ENCODE measurements at regions not wholly inside any gene's neighbourhood (a gene's known extent, or its start where the extent isn't known, plus 50 kb on each side); places are given as distances from the start of the nearest gene placed in this dataset.

DNA sequence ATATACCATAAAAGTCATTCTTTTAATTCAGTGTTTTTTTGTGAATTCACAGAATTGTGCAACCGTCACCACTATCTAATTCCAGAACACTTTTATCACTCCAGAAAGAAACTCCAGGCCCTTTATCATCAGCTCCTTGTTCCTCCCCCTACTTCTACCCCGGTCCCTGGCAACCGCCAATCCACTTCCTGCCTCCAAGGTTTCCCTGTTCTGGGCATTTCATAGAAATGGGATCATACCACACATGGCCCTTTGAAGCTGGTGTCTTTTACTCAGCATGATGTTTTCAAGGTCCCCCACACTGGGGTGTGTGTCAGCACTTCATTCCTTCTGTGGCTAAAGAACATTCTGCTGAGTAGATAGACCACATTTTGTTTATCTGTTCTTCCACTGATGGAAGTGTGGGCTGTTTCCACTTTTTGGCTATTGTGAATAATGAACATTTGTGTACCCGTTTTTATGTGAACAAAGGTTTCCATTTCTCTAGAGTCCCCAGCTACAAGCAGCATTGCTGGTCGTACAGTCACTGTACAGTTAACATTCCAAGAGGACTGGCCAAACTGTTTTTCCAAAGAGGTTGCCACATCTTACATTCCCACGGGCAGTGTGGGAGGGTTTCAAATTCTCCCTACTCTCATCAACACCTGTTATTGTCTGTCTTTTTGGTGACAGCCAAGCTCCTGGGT is 75.8 kb upstream of the ZNF469 start:
- no peak overlapping the region for H2BK5ac ChIP-seq (ENCODE audit: low read length)
- H3K79me2 ChIP-seq (ENCODE audit: control insufficient read depth, insufficient read depth, low read length) = no peaks in the 10 kb centered on the region
- no peaks in the 10 kb centered on the region for H3K36me3 ChIP-seq (ENCODE audit: control insufficient read depth, insufficient read depth, low read length)
- WGBS (ENCODE audit: extremely low coverage, insufficient coverage, low lambda C conversion rate) = no CpG with 5 or more reads among the region's 6 CpGs
- H4K8ac ChIP-seq (ENCODE audit: low read depth, low read length) = no peak overlapping the region
- H3K4me2 ChIP-seq (ENCODE audit: low read length) = no peak overlapping the region
- no peak overlapping the region for H3K4me3 ChIP-seq (ENCODE audit: low read length)
- H2BK15ac ChIP-seq (replicated peaks; ENCODE audit: low read depth) = no peak overlapping the region
- H3K27me3 ChIP-seq (ENCODE audit: insufficient read depth, low read length, poor library complexity) = no peaks in the 10 kb centered on the region
- H3K4me1 ChIP-seq (ENCODE audit: control insufficient read depth, low read depth, low read length) = no peaks in the 10 kb centered on the region
- DNase-seq = no peak
- H3K18ac ChIP-seq (ENCODE audit: low read length) = no peak overlapping the region
- no peak overlapping the region for H3K27ac ChIP-seq (ENCODE audit: low read depth, low read length)
- no peak overlapping the region for H4K5ac ChIP-seq (ENCODE audit: low read length)
- H2BK120ac ChIP-seq (ENCODE audit: low read depth, low read length) = no peak overlapping the region
- H3K23ac ChIP-seq (ENCODE audit: low read length) = no peak overlapping the region
- no peak overlapping the region for H3K9ac ChIP-seq (ENCODE audit: low read length)
- no peak overlapping the region for H3K4ac ChIP-seq (ENCODE audit: low read depth, low read length)
- H2AK5ac ChIP-seq (ENCODE audit: low read length) = no peak overlapping the region
- no peaks in the 10 kb centered on the region for H3K79me1 ChIP-seq (ENCODE audit: low read length)
- no peak overlapping the region for H3K56ac ChIP-seq (ENCODE audit: low read length)

DNA sequence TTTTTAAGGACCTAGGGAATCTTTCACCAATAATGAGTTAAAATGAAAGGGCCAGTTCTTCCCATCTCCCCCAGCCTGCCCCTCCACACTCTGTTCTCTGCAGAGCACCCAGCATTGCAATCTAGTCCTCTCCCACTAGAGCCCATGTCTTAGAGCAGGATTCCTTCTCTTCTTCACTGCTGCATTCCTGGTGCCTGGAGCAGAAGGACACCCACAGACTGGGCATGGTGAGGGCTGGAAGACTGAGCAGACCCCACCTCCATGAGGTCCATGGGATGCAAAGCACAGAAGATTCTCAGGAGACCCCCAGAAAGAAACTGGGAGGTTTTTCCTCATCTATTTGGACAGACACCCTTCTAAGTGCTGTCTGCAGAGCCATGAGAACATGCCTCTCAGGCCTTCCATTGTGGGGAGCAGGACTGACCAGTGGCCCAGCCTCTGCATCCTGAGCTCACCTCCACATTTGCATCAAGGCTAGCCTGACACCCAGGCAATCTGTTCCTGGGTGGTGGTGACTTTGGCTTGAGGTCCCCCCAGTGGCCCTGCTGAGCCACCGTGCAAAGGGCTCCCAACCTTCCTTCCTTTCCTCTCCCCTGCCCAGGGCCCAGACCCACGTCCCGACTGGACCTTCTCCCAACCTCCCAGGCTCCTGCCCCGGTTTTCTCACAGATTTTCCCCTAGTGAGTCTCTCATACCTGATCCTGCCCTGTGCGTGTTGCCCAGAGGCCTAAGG is 74.2 kb upstream of the ZNF469 start:
- Histone ChIP-seq H2AK5ac (ENCODE audit: low read length) (no peak overlapping the region), H2BK120ac (ENCODE audit: low read depth, low read length) (no peak overlapping the region), H3K4me1 (ENCODE audit: control insufficient read depth, low read depth, low read length) (no peaks in the 10 kb centered on the region), H3K56ac (ENCODE audit: low read length) (no peak overlapping the region), H4K8ac (ENCODE audit: low read depth, low read length) (no peak overlapping the region), H3K4ac (ENCODE audit: low read depth, low read length) (no peak overlapping the region), H3K4me2 (ENCODE audit: low read length) (no peak overlapping the region), H3K4me3 (ENCODE audit: low read length) (no peak overlapping the region), H3K23ac (ENCODE audit: low read length) (no peak overlapping the region), H4K5ac (ENCODE audit: low read length) (no peak overlapping the region), H2BK15ac (replicated peaks; ENCODE audit: low read depth) (no peak overlapping the region), H3K79me1 (ENCODE audit: low read length) (no peaks in the 10 kb centered on the region), H3K79me2 (ENCODE audit: control insufficient read depth, insufficient read depth, low read length) (no peaks in the 10 kb centered on the region), H3K18ac (ENCODE audit: low read length) (no peak overlapping the region), H3K36me3 (ENCODE audit: control insufficient read depth, insufficient read depth, low read length) (no peaks in the 10 kb centered on the region), H3K27ac (ENCODE audit: low read depth, low read length) (no peak overlapping the region), H3K9ac (ENCODE audit: low read length) (no peak overlapping the region), H3K27me3 (ENCODE audit: insufficient read depth, low read length, poor library complexity) (no peaks in the 10 kb centered on the region), H2BK5ac (ENCODE audit: low read length) (no peak overlapping the region)
- WGBS (ENCODE audit: extremely low coverage, insufficient coverage, low lambda C conversion rate) = no CpG with 5 or more reads among the region's 5 CpGs
- DNase-seq = no peak

DNA sequence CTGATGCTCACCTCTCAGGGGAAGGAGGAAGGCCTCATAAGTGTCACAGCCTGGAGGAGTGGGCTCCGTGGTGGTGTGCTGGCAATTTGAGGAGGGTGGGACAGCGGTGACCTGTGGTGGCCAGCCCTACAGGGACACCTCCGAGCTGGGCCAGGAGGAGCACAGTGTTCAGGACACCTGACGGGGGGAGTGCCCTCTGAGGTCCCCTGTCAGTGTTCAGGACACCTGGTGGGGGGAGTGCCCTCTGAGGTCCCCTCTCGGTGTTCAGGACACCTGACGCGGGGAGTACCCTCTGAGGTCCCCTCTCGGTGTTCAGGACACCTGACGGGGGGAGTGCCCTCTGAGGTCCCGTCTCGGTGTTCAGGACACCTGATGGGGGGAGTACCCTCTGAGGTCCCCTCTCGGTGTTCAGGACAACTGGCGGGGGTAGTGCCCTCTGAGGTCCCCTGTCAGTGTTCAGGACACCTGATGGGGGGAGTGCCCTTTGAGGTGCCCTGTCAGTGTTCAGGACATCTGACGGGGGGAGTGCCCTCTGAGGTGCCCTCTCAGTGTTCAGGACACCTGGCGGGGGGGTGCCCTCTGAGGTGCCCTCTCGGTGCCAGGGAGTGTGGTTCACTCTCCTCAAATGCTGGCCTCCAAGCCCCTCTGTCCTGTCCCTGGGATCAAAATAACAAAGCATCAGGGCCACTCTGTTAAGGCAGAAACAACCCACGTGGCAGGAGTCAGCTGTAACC is 73.4 kb upstream of the ZNF469 start:
- no peaks in the 10 kb centered on the region for H3K36me3 ChIP-seq (ENCODE audit: control insufficient read depth, insufficient read depth, low read length)
- H3K4ac ChIP-seq (ENCODE audit: low read depth, low read length) = no peak overlapping the region
- no peak overlapping the region for H3K4me2 ChIP-seq (ENCODE audit: low read length)

DNA sequence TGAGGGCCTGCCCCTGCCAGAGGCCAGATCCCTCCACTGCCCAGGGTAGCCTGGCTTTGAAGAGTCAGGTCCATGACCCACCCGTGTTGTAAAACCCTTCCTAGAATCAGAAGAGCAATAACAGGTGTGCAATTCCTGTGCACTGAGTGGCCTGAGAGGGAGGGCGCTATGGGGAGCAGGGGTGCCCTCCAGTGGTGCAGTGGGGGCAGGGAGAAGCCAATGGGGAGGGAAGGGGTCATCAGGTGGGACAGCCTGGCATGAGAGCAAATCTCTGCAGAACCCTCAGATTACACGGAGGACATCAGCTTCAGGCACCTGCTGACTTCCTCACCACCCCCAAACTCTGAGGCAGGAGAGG is 72.9 kb upstream of the ZNF469 start:
- Histone ChIP-seq H3K4ac (ENCODE audit: low read depth, low read length) (no peak overlapping the region), H3K79me2 (ENCODE audit: control insufficient read depth, insufficient read depth, low read length) (no peaks in the 10 kb centered on the region), H3K23ac (ENCODE audit: low read length) (no peak overlapping the region), H3K36me3 (ENCODE audit: control insufficient read depth, insufficient read depth, low read length) (no peaks in the 10 kb centered on the region), H3K27ac (ENCODE audit: low read depth, low read length) (no peak overlapping the region), H3K18ac (ENCODE audit: low read length) (no peak overlapping the region), H2AK5ac (ENCODE audit: low read length) (no peak overlapping the region), H3K79me1 (ENCODE audit: low read length) (no peaks in the 10 kb centered on the region), H3K4me1 (ENCODE audit: control insufficient read depth, low read depth, low read length) (no peaks in the 10 kb centered on the region), H2BK5ac (ENCODE audit: low read length) (no peak overlapping the region), H3K56ac (ENCODE audit: low read length) (no peak overlapping the region), H4K5ac (ENCODE audit: low read length) (no peak overlapping the region), H2BK15ac (replicated peaks; ENCODE audit: low read depth) (no peak overlapping the region), H3K4me3 (ENCODE audit: low read length) (no peak overlapping the region), H3K4me2 (ENCODE audit: low read length) (no peak overlapping the region), H3K27me3 (ENCODE audit: insufficient read depth, low read length, poor library complexity) (no peaks in the 10 kb centered on the region), H3K9ac (ENCODE audit: low read length) (no peak overlapping the region), H4K8ac (ENCODE audit: low read depth, low read length) (no peak overlapping the region), H2BK120ac (ENCODE audit: low read depth, low read length) (no peak overlapping the region)
- WGBS (ENCODE audit: extremely low coverage, insufficient coverage, low lambda C conversion rate) = no CpG with 5 or more reads among the region's 3 CpGs
- no peak for DNase-seq

More for the DNA sequence above, 73.4 kb upstream of the ZNF469 start:
- no peak for DNase-seq
- Histone ChIP-seq H2AK5ac (ENCODE audit: low read length) (no peak overlapping the region), H3K23ac (ENCODE audit: low read length) (no peak overlapping the region), H3K27me3 (ENCODE audit: insufficient read depth, low read length, poor library complexity) (no peaks in the 10 kb centered on the region), H3K9ac (ENCODE audit: low read length) (no peak overlapping the region), H3K56ac (ENCODE audit: low read length) (no peak overlapping the region), H3K79me2 (ENCODE audit: control insufficient read depth, insufficient read depth, low read length) (no peaks in the 10 kb centered on the region), H3K79me1 (ENCODE audit: low read length) (no peaks in the 10 kb centered on the region), H3K4me3 (ENCODE audit: low read length) (no peak overlapping the region), H3K18ac (ENCODE audit: low read length) (no peak overlapping the region), H2BK15ac (replicated peaks; ENCODE audit: low read depth) (no peak overlapping the region), H4K8ac (ENCODE audit: low read depth, low read length) (no peak overlapping the region), H2BK5ac (ENCODE audit: low read length) (no peak overlapping the region), H3K27ac (ENCODE audit: low read depth, low read length) (no peak overlapping the region), H4K5ac (ENCODE audit: low read length) (no peak overlapping the region), H2BK120ac (ENCODE audit: low read depth, low read length) (no peak overlapping the region), H3K4me1 (ENCODE audit: control insufficient read depth, low read depth, low read length) (no peaks in the 10 kb centered on the region)
- WGBS (ENCODE audit: extremely low coverage, insufficient coverage, low lambda C conversion rate) = no CpG with 5 or more reads among the region's 17 CpGs

DNA sequence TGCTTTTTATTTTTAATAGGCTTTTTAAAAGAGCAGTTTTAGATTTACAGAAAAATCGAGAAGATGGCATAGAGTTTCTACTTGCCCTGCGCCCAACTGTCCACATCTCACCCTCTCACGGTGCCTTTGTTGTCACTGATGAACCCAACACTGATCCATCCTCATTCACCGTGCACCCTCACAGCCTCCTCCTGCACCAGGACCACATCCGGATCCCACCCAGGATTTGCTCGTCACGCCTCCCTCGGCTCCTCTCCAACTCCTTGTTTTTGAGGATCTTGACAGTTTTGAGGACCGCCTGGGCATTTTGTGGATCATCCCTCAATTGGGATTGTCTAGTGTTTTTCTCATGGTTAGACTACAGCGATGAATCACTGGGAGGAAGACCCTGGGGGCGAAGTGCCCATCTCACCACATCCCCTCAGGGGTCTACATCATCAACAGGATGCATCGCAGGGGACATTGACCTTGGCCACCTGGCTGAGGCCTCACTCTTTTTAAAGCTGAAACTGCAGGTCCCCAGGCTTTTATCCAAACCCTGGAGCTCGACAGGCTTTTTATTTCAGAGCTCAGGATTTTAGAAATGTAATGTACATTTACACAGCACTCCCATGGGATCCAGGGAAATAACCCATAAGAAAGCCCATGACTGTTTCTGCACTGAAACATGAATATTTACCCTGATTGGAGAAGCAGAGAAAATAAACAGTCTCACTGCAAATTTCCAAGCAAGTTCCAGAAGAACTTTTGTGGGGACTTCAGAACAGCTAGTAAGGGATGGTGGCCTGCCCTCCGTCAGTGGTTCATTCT is 71.8 kb upstream of the ZNF469 start:
- Histone ChIP-seq H3K4me3 (ENCODE audit: low read length) (no peak overlapping the region), H4K5ac (ENCODE audit: low read length) (no peak overlapping the region), H3K36me3 (ENCODE audit: control insufficient read depth, insufficient read depth, low read length) (no peaks in the 10 kb centered on the region), H4K8ac (ENCODE audit: low read depth, low read length) (no peak overlapping the region), H2BK15ac (replicated peaks; ENCODE audit: low read depth) (no peak overlapping the region), H3K56ac (ENCODE audit: low read length) (no peak overlapping the region), H3K18ac (ENCODE audit: low read length) (no peak overlapping the region), H3K27ac (ENCODE audit: low read depth, low read length) (no peak overlapping the region), H2BK5ac (ENCODE audit: low read length) (no peak overlapping the region), H3K4ac (ENCODE audit: low read depth, low read length) (no peak overlapping the region), H3K79me2 (ENCODE audit: control insufficient read depth, insufficient read depth, low read length) (no peaks in the 10 kb centered on the region), H3K4me1 (ENCODE audit: control insufficient read depth, low read depth, low read length) (no peaks in the 10 kb centered on the region), H3K4me2 (ENCODE audit: low read length) (no peak overlapping the region), H2AK5ac (ENCODE audit: low read length) (no peak overlapping the region), H3K27me3 (ENCODE audit: insufficient read depth, low read length, poor library complexity) (no peaks in the 10 kb centered on the region), H3K23ac (ENCODE audit: low read length) (no peak overlapping the region), H3K79me1 (ENCODE audit: low read length) (no peaks in the 10 kb centered on the region), H2BK120ac (ENCODE audit: low read depth, low read length) (no peak overlapping the region), H3K9ac (ENCODE audit: low read length) (no peak overlapping the region)
- WGBS (ENCODE audit: extremely low coverage, insufficient coverage, low lambda C conversion rate) = no CpG with 5 or more reads among the region's 14 CpGs
- DNase-seq = no peak
